Spinal cord (tissue), 9 donors: ENCODE measurements at regions not wholly inside any gene's neighbourhood (a gene's known extent, or its start where the extent isn't known, plus 50 kb on each side); places are given as distances from the start of the nearest gene placed in this dataset.

Source experiments
- DNase-seq, 6 donors: peaks; one replicate each; pipeline versions ENCODE4 v3.0.0 to v3.0.0-alpha.2; 2013 to 2015; ENCODE audit warnings: low spot score in 6 of 6, low read depth in 4 of 6
- H3K27ac ChIP-seq: one replicate; pipeline ENCODE4 v1.5.1; 2013; ENCODE audit warnings: low read depth, low read length, control low read depth
- H3K27me3 ChIP-seq: one replicate; pipeline ENCODE4 v1.6.1; 2013; ENCODE audit warnings: low read length; ENCODE audit not compliant: control insufficient read depth, insufficient read depth
- H3K36me3 ChIP-seq: one replicate; pipeline ENCODE4 v1.6.1; 2013; ENCODE audit warnings: low read length; ENCODE audit not compliant: control insufficient read depth, insufficient read depth
- H3K4me1 ChIP-seq: one replicate; pipeline ENCODE4 v1.6.1; 2013; ENCODE audit warnings: low read length; ENCODE audit not compliant: control insufficient read depth, insufficient read depth
- H3K4me3 ChIP-seq: one replicate; pipeline ENCODE4 v1.5.1; 2013; ENCODE audit warnings: low read depth, low read length, control low read depth
- H3K9me3 ChIP-seq: one replicate; pipeline ENCODE4 v1.6.1; 2013; ENCODE audit warnings: low read length; ENCODE audit not compliant: control insufficient read depth, insufficient read depth
- WGBS: methylation state at CpG from one replicate; pipeline ENCODE4 v1.1.5; 2013; ENCODE audit warnings: missing lambda C conversion rate; ENCODE audit not compliant: insufficient coverage; 5-methylcytosine and 5-hydroxymethylcytosine counted together
- donor health status: healthy.

GRCh38 chr6:85798931-85799652, 156.4 kb upstream of the SYNCRIP start:
- 83% methylated on average over 1 of the region's 4 CpGs for WGBS
- no peak for DNase-seq
- H3K36me3 ChIP-seq: no peaks in the 10 kb centered on the region

DNA sequence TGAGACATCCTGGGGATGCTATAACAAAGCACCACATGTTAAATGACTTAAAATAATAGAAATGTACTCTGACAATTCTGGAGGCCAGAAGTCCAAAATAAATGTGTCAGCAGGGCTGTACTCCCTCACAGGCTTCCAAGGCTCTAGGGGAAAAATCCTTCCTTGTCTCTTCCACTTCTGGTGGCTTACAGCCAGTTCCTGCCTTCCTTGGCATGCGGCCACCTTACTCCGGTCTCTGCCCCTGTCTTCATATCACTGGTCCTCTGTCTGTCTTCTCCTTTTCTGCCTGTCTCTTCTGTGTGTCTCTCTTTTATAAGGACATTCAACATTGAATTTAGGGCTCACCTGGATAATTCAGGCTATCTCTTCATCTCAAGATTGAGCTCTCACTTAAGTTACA, 155.3 kb upstream of the SYNCRIP start:
- Histone ChIP-seq H3K27me3 (no peaks in the 10 kb centered on the region), H3K9me3 (no peaks in the 10 kb centered on the region), H3K4me1 (no peaks in the 10 kb centered on the region), H3K4me3 (no peak overlapping the region), H3K27ac (no peak overlapping the region), H3K36me3 (no peaks in the 10 kb centered on the region)
- DNase-seq: peak in 2 of 6 donors; percentile 20 to 37
- 51% methylated on average over 2 of the region's 2 CpGs for WGBS

More at GRCh38 chr6:85798931-85799652, 156.4 kb upstream of the SYNCRIP start:
- Histone ChIP-seq H3K9me3 (no peaks in the 10 kb centered on the region), H3K4me3 (no peak overlapping the region), H3K27ac (no peak overlapping the region), H3K27me3 (no peaks in the 10 kb centered on the region), H3K4me1 (no peaks in the 10 kb centered on the region)

DNA sequence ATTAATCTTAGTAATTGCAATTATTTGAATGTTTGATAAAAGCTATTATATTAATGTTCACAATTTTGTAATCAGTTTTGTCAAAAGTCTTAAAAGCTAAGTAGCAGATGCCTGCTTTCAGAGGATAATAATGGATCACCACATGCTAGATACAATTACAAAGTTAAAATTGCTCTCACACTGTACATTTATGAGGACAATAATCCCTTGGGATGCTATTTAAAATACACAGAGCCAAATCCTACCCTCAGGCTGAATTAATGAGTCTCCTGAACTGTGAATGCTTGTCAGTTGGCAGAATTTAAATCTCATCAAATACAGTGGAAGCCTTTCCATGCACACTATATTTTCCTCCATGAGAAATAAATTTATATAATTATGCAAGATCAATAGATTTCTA, 153.3 kb upstream of the SYNCRIP start:
- no peaks in the 10 kb centered on the region for H3K9me3 ChIP-seq
- DNase-seq: peak in 2 of 6 donors; percentile 8 to 81
- H3K4me3 ChIP-seq: no peak overlapping the region
- no peak overlapping the region for H3K27ac ChIP-seq
- H3K27me3 ChIP-seq: no peaks in the 10 kb centered on the region
- no peaks in the 10 kb centered on the region for H3K36me3 ChIP-seq
- H3K4me1 ChIP-seq: no peaks in the 10 kb centered on the region

DNA sequence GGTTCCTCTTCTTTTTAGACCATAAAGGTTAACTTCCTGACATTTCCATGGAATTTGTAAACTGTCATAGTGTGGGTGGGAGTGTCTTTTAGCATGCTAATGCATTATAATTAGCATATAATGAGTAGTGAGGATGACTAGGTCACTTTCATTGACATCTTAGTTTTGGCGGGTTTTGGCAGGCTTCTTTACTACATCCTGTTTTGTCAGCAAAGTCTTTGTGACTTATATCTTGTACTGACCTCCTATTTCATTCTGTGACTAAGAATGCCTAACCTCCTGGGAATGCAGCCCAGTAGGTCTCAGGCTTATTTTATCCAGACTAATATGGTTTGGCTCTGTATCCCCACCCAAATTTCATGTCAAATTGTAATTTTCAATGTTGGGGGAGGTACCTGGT, 149.6 kb upstream of the SYNCRIP start:
- no CpG with 5 or more reads among the region's 1 CpG for whole genome bisulfite sequencing
- Histone ChIP-seq H3K27me3 (no peaks in the 10 kb centered on the region), H3K4me3 (no peak overlapping the region), H3K27ac (no peak overlapping the region), H3K9me3 (peaks cover 2% of the 10 kb centered on the region), H3K4me1 (no peaks in the 10 kb centered on the region), H3K36me3 (no peaks in the 10 kb centered on the region)
- DNase-seq: no peak

DNA sequence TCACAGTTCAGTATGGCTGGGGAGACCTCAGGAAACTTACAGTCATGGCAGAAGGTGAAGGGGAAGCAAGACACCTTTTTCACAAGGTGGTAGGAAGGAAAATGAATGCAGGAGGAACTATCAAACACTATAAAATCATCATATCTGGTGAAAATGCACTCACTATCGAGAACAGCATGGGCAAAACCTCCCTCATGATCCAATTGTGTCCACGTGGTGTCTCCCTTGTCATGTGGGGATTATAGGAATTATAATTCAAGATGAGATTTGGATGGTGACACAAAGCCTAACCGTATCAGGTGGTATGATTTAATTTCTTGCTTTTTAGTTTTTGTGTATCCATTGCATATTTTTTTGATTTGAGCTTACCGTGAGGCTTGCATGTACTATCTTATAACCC, 133.2 kb upstream of the SYNCRIP start:
- Histone ChIP-seq H3K36me3 (no peaks in the 10 kb centered on the region), H3K4me1 (no peaks in the 10 kb centered on the region), H3K27ac (no peak overlapping the region), H3K9me3 (no peaks in the 10 kb centered on the region), H3K4me3 (no peak overlapping the region), H3K27me3 (no peaks in the 10 kb centered on the region)
- DNase-seq: no peak
- WGBS: no CpG with 5 or more reads among the region's 4 CpGs

DNA sequence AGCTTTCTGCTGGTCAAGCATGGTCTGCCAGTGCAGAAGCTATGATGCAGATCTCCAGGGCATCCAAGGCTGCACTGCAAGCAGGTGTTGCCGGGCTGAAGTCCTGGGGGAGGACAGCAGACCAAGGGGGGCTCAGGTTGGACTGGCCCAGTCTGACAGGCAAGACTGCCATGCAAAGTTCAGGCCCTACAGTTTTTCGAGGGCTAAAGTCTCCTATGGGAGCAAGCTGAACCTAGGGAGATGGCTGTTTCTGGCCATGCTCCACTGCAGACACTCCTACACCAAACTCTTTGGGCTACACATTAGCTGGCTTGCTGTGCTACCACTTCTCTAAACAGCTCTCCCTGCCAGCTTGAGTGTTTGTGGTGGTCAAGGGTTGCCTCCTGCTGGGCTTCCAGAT, 130.0 kb upstream of the SYNCRIP start:
- 95% methylated on average over 1 of the region's 2 CpGs for WGBS

GRCh38 chr6:85771925-85772430, 129.3 kb upstream of the SYNCRIP start:
- Histone ChIP-seq H3K27me3 (no peaks in the 10 kb centered on the region), H3K36me3 (no peaks in the 10 kb centered on the region), H3K9me3 (no peaks in the 10 kb centered on the region), H3K4me3 (no peak overlapping the region), H3K27ac (no peak overlapping the region), H3K4me1 (no peaks in the 10 kb centered on the region)
- 70% methylated on average over 3 of the region's 3 CpGs for WGBS
- DNase-seq: peak in 1 of 6 donors; percentile 1

More for the DNA sequence above, 130.0 kb upstream of the SYNCRIP start:
- no peaks in the 10 kb centered on the region for H3K9me3 ChIP-seq
- no peaks in the 10 kb centered on the region for H3K36me3 ChIP-seq
- H3K27me3 ChIP-seq: no peaks in the 10 kb centered on the region
- no peak for DNase-seq
- H3K4me3 ChIP-seq: no peak overlapping the region
- H3K4me1 ChIP-seq: no peaks in the 10 kb centered on the region
- H3K27ac ChIP-seq: no peak overlapping the region

- H3K4me1 ChIP-seq: no peaks in the 10 kb centered on the region
- no CpG with 5 or more reads among the region's 2 CpGs for WGBS
- no peak for DNase-seq
- no peaks in the 10 kb centered on the region for H3K27me3 ChIP-seq
- H3K9me3 ChIP-seq: no peaks in the 10 kb centered on the region
- H3K4me3 ChIP-seq: no peak overlapping the region
- no peak overlapping the region for H3K27ac ChIP-seq
- no peaks in the 10 kb centered on the region for H3K36me3 ChIP-seq
Observed at GRCh38 chr6:85771455-85771854, 128.8 kb upstream of the SYNCRIP start.

DNA sequence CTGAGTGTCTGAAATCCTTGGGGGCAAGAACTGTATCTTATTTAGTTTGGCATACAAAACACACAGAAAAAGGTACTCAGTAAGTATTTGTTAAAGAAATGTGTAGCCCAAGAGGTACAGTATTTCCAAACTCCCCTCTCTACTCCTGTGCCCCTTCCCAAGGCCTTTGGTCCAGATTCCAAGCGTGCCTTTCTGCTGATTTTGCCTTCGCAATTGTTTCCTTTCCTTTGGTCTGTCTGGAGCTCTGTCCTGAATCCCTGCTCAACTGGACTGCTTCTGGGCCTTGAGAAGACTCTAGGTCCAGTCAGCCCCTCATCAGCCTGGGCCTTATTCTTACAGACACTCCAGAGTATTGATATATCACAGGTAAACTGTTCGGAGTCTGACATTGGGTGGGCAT, 122.2 kb upstream of the SYNCRIP start:
- no peaks in the 10 kb centered on the region for H3K36me3 ChIP-seq
- no peaks in the 10 kb centered on the region for H3K9me3 ChIP-seq
- H3K4me3 ChIP-seq: no peak overlapping the region
- H3K4me1 ChIP-seq: no peaks in the 10 kb centered on the region
- no peaks in the 10 kb centered on the region for H3K27me3 ChIP-seq
- DNase-seq: no peak
- no peak overlapping the region for H3K27ac ChIP-seq
- 90% methylated on average over 2 of the region's 3 CpGs for WGBS

DNA sequence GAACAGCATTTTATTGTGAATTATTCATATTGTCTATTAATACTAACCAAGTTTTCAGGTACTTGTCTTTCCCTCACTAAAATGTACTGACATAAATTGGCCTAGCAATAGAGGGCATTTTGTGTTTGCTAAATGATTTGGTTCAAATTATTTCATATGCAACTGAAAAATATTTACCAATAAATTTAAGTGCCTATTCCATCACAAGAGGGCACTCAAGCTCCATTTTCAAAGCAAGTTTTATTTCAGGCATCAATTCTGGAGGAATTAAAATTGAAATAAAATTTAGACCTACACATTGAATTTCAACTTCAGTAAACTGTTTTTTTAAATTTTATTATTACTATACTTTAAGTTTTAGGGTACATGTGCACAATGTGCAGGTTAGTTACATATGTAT, 114.3 kb upstream of the SYNCRIP start:
- Histone ChIP-seq H3K4me3 (no peak overlapping the region), H3K27ac (no peak overlapping the region), H3K27me3 (no peaks in the 10 kb centered on the region), H3K9me3 (no peaks in the 10 kb centered on the region), H3K36me3 (no peaks in the 10 kb centered on the region), H3K4me1 (no peaks in the 10 kb centered on the region)
- peak in 5 of 6 donors; percentile 4 to 80 (median 32) for DNase-seq
